Kidney glomerular epithelial cell (primary cell): ENCODE measurements at regions not wholly inside any gene's neighbourhood (a gene's known extent, or its start where the extent isn't known, plus 50 kb on each side); places are given as distances from the start of the nearest gene placed in this dataset.
"Not testable (repeated sequence)": the region's sequence is repeated elsewhere in the genome, so short reads cannot be mapped to it uniquely, and the experiment has no call there.

Source experiments
- DNase-seq: peaks from one replicate; lab custom pipeline; 2025; lab: John Stamatoyannopoulos, UW

DNA sequence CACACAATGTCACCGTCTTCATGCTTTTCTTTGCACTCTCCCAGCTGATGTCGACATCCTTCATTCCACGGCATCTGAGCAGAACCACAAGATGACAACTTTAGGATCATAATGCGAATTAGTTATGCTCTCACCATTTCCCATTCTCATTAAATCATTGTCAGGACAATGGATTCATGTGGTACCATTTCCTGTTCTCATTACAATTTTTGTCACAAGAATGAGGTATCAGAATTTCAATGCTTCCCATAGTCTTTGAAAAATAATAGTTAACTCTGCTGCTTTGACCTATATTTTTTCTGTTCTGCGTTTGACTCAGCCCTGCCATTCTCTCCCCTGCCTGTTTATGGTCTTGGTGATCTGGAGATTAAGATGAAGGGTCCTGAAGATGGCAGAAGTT is 175.7 kb upstream of the MDFIC2 start:
- no peak for DNase-seq

DNA sequence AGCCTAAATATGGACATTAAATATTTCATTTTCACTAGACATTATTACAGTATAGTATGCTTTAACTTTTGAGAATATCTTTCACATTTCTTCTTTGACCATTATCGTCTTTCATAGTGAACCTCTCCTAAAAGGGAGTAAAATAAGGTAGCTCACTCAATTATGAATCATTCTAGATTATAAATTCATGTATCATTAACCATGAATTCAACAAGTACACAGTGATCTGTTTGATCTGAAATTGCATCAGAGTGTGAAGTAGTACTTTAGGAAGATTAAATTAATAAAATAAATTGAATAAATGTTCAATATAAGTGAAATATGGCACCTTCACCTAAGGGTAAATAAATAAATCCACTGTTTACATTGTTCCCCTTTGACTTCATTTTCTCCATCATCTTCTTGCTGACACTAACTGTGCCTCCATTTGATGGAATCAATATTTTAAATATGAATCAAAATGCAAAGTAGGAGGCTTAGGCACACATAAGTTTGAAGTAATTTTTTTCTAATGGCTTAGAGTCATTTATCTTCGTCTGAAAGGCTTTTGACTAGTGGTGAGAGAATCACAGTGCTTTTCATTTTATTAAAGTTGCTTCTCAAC is 174.1 kb upstream of the MDFIC2 start:
- DNase-seq, result no peak

DNA sequence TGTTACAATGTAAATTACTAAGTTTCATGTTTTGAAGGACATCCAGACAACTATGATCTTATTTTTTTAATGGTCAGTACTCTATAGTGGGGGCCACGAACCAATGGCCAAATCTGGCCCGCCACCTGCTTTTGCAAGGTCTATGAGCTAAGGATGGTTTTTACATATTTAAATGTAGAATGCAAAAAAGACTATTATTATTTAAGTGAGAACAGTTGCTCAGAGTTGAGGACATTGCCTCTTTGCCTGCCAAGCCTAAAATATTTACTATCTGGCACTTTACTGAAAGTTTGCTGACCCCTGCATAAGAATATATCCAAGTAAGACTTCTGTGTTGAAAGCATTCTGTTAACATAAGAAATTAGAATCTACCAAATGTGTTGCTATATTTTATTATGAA is 163.7 kb upstream of the MDFIC2 start:
- no peak for DNase-seq

DNA sequence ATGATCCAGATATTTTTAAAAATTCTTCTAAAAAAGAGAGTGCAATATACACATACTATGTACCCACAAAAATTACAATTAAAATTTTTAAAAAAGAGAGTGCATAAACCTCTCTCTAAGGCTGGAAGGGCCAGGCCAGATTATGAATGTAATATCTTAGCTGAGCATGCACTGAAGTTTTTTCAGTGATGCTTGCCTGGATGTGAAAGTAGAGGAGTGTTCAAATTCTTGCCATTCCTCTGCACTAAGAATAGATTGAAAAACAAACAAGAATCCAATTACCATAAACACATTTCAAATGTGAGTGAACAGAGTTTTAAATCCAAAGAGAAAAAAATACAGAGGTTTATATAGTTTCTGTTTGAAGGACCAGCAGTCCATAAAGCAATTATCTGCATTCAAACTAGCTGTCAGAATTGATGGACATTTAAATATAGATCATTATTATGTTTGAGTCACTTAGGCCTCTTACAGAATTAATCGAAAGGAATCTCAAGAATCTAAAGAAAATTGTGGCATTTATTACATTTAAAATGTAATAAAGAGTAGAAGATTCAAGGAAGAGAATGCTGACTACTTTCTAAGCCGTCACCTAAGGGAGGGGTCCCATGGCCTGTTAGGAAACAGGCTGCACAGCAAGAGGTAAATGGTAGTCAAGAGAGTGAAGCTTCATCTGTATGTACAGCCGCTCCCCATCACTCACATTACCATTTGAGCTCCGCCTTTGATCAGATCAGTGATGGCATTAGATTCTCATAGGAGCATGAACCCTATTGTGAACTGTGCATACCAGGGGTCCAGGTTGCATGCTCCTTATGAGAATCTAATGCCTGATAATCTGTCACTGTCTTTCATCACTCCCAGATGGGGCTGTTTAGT is 159.3 kb upstream of the MDFIC2 start:
- peak; percentile 32 for DNase-seq

DNA sequence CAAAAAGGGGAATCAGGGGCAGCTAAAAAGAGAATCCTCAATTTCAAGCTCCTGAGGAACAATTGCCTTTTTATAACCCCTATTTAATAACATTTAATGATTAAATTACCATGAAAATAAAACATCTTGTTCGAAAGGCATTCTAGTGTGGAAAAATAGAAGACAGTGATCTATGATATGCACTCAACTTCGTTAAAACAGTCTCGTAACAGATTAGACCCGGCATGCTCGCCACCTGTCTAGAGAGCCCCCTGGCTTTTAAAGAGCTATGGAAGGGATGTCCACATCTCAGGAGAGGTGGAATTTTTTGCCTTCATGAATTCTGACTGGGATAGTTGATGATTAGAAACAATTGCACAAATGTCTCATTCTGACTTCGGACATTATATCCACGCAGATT is 153.7 kb upstream of the MDFIC2 start:
- no peak for DNase-seq

DNA sequence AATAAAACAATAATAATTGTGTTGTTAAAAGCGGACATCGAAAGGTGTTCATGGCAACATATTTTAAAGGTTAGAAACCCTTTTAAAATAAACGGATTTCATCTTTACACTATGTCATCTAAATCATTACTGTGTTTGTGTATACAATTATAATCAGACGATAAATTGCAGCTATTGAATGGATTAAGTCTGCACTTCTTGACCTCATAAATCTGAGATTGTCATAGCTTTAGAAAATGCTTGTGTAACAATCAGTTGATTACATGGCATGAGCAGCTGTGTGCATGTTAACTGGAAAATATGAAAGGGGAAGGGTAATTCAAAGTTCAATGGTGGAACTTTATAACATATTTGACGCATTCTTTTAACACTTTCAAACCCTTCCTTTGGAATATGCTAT is 152.4 kb upstream of the MDFIC2 start:
- DNase-seq, result no peak

DNA sequence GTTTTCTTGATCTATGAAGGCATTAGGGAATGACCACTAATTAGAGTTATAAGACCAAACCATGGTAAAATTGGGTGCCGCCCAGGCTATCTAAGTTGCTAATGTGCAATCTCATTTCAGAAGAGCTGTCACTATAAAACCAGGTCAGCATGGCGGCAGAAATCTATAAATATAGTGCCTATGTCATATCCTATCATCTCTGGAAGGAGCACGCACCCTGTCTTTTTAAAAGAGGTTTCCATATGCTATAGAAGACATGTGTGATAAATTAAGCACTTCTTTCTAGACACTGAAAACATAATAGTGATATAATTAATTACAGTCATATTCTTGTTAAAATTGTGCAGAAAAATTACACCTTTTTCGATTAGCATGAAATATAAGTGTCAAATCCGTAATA is 152.0 kb upstream of the MDFIC2 start:
- DNase-seq, result no peak

DNA sequence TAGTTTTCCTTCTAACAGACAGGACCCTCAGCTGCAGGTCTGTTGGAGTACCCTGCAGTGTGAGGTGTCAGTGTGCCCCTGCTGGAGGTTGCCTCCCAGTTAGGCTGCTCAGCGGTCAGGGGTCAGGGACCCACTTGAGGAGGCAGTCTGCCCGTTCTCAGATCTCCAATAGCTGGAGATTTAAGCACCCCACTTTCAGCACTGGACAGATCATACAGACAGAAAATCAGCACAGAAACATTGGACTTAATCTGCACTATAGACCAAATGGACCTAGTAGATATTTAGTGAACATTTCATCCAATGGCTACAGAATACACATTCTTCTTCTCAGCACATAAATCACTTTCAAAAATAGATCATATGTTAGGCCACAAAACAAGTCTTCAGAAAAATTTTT is 137.8 kb upstream of the MDFIC2 start:
- not testable (repeated sequence) for DNase-seq

DNA sequence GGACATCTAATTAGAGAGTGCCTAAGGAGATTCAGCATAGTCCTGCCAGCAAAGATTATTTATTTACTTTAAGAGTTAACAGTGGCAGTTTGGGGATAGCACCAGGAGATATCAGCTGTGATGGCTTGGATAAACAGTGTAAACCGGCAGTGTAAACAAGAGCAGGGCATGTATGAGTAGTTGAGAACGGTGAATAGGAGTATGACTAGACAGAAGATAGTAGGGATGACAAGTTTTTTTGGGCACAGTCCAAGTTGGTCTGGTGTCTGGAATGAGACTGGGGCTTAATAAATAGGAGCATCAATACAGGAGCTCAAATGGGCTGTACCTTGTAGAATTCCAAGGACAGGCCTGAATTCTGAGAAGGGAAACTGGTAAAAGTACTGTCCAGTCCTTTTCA is 123.0 kb upstream of the MDFIC2 start:
- DNase-seq, result not testable (repeated sequence)

DNA sequence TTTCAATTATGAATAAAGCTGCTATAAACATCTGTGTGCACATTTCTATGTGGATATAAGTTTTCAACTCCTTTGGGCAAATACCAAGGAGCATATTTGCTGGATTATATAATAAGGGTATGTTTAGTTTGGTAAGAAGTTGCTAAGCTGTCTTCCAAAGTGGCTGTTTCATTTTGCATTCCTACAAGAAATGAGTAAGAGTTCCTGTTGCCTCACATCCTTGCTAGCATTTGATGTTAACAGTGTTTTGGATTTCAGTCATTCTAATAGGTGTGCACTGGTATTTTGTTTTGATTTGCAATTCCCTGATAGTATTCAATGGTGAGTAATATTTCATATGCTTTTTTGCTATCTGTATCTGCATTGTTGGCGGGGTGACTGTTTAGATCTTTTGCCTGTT is 120.7 kb upstream of the MDFIC2 start:
- peak; percentile 13 for DNase-seq

DNA sequence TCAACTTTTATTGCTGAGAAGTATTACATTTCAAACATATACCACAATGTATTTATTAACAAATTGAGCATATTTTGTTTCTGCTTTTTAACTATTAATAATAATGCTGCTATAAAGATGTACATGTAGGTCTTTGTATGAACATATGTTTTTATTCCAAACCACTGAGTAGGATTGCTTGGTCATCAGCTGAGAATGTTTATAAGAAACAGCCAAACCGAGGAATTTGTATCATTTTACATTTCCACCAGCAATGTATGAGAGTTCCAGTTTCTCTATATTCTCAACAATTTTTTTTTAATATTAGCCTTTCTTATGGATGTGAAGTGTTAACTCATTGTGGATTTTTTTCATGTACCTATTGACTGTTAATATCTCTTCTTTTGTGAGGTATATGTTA is 119.5 kb upstream of the MDFIC2 start:
- no peak for DNase-seq

DNA sequence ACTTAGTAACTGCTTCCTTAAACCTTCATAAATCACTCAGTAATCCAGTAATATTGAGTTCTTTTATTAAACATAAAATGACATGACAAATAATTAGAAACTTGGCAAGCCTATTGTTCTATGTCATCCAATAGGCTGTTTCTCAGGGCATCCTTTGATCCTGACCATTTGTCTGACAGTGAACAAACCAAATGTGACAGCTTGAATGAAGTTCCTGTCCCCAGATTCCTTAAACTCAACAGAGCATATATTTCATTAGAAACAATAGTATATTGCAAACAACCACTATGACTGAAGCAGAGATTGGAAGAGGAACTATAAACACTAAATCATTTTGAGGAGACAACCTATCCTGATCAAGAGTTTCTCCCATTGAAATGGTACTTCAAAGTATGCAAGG is 113.6 kb upstream of the MDFIC2 start:
- no peak for DNase-seq

DNA sequence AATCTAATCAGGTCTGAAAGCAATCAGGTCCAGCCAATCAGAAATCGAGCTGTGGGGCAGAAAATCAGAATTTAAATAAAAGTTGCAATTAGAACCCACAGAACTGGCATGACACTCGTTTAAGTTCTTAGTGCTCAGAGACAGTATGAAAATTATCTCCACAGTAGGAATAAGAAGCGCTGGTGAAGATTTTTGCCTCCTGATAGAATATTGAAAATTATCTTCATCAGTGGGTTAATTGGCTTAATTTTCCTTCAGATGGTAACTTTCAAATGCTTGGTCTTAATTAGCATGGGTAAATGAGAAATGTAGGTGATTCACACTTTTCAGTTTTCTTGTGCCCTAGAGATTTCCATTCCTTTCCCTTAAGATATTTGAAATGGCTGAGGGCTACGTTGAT is 109.1 kb upstream of the MDFIC2 start:
- DNase-seq, result no peak

DNA sequence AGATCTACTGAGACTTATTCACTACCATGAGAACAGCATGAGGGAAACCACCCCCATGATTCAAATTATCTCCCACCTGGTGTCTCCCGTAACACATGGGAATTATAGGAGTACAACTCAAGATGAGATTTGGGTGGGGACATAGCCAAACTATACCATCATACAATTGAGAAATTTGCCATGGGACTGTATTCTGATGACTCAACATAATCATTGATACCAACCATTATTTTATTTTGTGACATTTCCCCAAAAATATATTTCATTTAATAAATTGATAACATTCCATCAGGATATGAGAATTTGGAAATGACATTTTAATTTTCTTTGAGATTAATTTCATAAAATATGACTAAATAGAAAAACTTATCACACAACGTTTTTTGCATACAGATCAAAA is 96.6 kb upstream of the MDFIC2 start:
- no peak for DNase-seq

DNA sequence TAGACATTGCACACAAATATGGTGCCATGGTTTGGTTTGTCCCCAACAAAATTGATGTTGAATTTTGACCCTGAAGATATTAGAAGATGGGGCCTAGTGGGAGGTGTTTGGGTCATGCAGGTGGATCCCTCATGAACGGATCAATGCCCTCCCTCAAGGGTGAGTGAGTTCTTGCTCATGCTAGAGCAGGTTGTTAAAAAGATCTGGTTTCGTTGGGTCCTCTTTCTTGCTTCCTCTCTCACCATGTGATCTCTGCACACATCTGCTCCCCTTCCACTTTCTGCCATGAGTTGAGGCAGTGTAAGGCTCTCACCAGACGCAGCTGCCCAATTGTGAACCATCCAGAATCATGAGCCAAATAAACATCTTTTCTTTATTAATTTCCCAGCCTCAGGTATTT is 87.8 kb upstream of the MDFIC2 start:
- DNase-seq, result no peak

DNA sequence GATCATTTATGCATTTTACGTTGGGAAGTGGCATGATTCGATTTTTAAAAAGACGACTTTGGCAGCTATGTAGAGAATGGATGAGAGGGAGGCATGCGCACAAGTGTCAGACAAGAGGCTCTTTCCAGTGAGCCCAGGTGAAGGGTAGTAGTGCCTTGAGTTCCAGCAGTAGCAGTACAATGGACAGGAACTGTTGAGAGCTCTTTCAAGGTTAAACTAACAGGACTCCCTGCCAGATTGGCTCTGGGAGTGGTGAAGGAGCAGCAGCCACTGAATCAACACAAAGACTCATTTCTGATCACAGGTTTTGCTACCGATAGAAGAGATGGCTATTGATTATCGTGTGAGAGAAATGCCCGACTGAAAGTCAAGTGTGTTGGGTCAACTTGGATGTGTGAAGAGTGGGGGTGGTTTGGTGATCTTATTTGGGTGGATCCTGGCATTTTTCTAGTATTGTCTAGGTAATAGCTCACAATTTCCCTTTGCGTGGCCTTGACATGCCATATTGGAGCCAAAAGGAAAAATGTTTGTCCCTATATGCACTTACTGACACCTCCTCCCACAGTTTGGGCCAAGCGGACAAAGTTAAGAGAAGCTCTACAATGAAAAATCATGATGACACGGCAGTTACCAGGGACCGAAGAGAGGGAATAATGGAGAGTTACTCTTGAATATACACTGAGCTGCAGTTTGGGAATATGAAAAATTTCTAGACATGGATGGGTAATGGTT is 81.6 kb upstream of the MDFIC2 start:
- no peak for DNase-seq

DNA sequence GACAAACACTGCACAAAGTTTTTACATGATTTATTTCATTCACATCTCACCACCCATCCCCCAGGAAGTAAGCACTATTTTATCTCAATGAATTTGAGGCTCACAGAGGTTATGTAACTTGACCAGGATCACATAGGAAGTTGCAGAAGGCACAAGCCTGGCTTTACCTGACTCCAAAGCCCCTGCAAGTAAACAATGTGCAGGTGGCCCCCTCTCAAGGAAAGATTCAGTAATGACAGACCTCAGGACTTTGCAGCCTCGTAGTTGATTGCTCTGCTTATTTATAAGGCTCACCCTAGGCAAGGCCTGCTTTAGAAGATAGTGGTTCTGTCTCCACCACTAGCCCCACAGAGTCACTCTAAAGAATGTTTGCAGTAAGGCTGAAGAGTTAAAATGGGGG is 79.8 kb upstream of the MDFIC2 start:
- no peak for DNase-seq

DNA sequence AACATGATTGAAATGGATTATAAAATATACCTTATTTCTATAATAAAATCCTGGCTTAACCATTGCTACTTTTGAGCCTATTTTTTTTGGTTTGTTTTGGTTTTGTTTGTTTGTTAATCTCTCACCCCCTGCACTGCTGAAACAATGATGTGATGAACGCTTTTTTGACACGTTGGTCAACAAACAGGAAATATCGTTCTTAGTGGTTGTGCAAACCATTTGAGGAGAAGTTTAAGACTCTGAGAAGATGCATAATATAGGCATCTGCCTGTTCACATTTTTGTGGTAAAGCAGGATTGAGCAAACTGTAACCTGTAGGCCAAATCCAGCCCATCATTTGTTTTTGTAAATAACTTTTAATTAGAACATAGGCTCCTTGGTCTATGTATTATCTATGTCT is 75.5 kb upstream of the MDFIC2 start:
- DNase-seq, result no peak

DNA sequence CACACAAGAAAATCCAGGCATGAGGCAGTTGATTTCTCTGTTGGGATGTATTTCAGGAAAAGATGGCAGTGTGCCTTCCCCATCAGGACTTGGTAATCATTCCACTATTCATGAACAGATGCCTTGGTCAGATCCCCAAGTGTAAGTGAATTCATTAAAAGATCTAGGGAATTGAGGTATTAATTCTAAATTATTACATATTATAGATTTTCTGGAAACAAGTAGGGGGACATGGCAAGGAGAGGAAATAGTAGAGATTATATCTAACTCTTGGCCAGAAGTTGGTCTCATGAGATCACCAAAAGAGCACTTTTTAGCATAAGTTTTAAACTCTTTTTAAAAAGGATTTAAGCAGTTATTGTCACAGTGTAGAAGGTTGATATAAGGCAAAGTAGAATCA is 74.4 kb upstream of the MDFIC2 start:
- DNase-seq, result no peak

DNA sequence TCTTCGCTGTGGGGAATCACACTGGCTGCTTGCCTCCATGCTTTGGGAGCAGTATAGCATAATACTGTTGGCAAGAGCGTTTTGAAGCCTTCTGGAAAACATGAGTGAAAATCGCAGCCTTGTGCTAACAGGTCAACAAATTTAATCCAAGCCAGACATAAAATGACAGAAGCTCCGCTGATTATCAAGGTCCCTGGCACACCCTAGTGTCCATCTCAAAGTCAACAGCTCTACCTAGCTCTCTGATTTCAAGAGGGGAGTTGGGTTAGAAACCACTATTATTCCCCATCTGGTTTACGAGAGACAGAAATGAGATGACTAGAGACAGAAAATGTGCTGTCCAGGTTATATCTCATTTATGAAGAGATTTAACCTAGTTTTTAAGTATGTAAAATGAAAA is 73.6 kb upstream of the MDFIC2 start:
- DNase-seq, result no peak

DNA sequence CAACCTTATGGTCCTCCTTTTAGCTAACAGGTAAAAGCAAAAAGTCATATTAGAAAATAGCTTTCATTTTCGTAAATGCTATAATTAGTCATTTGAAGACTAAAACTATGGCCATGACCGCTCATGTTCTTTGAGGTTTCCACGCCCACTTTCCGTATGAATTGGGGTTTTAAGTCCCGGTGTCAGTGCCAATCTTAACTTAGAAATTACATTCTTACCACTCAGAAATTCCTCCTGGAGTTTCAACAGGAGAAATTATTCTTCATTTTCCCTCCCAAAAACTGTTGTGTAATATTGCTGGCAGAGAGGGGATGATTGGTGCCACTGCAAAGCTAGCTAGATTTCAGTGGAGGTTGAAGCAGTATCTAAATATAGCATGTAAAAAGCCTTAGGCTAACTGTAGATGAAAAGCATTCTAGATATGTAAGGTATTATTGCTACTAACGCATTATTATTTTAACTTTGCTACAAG is 71.0 kb upstream of the MDFIC2 start:
- no peak for DNase-seq

DNA sequence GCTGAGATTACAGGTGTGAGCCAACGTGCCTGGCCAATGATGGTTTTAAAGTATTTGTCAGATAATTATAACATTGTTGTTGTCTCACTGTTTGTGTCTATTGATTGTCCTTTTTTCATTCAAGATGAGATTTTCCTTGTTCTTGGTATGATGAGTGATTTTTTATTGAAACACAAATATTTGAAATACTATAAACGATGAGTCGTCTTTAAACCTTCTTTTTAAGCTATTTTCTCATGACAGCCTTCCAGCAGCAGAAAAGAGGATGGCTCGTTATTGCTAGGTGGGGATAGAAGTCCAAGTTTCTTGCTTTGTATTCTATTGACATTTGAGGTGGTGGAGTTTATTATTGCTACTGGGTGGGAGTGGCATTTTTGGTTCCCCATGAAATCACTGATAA is 61.7 kb upstream of the MDFIC2 start:
- DNase-seq, result no peak
